ENCODE measurements at regions not wholly inside any gene's neighbourhood (a gene's known extent, or its start where the extent isn't known, plus 50 kb on each side); places are given as distances from the start of the nearest gene placed in this dataset.

GRCh38 chr4:22003878-22004277 is 55.3 kb upstream of the KCNIP4 start:
- Mint-ChIP-seq H3K36me3 (ENCODE audit: low read depth) (no peaks in the 10 kb centered on the region), H3K4me1 (no peaks in the 10 kb centered on the region), H3K27me3 (ENCODE audit: low read depth) (peaks cover 18% of the 10 kb centered on the region), H3K4me3 (no peak overlapping the region), H3K27ac (ENCODE audit: unreplicated experiment) (no peak overlapping the region), H3K9me3 (peaks cover 5% of the 10 kb centered on the region)
- TF ChIP-seq CTCF (conservative IDR thresholded peaks at IDR 0.05) = no peak
- no peak for DNase-seq (ENCODE audit: low read depth, low spot score)
